OCI-LY3 (cell line): ENCODE measurements at regions not wholly inside any gene's neighbourhood (a gene's known extent, or its start where the extent isn't known, plus 50 kb on each side); places are given as distances from the start of the nearest gene placed in this dataset.

Source experiments
- H2AFZ ChIP-seq: fragments of 200-600, 300-600 bp; shearing (Covaris generic); 2 replicates; pipeline ENCODE4 v1.6.0; 2014; ENCODE audit warnings: antibody characterized with exemption, low read depth, low read length
- H3K27ac ChIP-seq: fragments of 200-600, 300-600 bp; sonication (generic); 2 replicates; pipeline ENCODE4 v1.5.1; 2014; ENCODE audit warnings: mild to moderate bottlenecking, low read length, moderate library complexity, mixed read lengths
- H3K27me3 ChIP-seq: fragments of 200-600, 300-600 bp; sonication (generic); 2 replicates; pipeline ENCODE4 v1.6.1; 2014; ENCODE audit warnings: low read depth, low read length, mixed read lengths
- H3K36me3 ChIP-seq: fragments of 200-600, 300-600 bp; sonication (generic); replicated peaks from 2 replicates; pipeline ENCODE3; 2014; ENCODE audit warnings: low read depth, low read length, mixed read lengths
- H3K4me1 ChIP-seq: fragments of 300-600, 200-600 bp; sonication (generic); 2 replicates; pipeline ENCODE4 v1.6.1; 2014; ENCODE audit warnings: low read length, mixed read lengths
- H3K4me2 ChIP-seq: fragments of 200-600, 300-600 bp; sonication (generic); 2 replicates; pipeline ENCODE4 v1.6.1; 2014; ENCODE audit warnings: low read length, mixed read lengths
- H3K4me3 ChIP-seq: fragments of 300-600, 200-600 bp; sonication (generic); 2 replicates; pipeline ENCODE4 v1.5.1; 2014; ENCODE audit warnings: antibody characterized with exemption, mild to moderate bottlenecking, low read length, moderate library complexity
- H3K79me2 ChIP-seq: fragments of 300-600, 200-600 bp; shearing (Covaris generic); 2 replicates; pipeline ENCODE4 v1.6.1; 2014; ENCODE audit warnings: mild to moderate bottlenecking, low read length, mixed read lengths
- H3K9ac ChIP-seq: fragments of 300-600, 200-600 bp; shearing (Covaris generic); 2 replicates; pipeline ENCODE4 v1.6.0; 2014; ENCODE audit warnings: mild to moderate bottlenecking, low read length, moderate library complexity
- H3K9me3 ChIP-seq: fragments of 200-600, 300-600 bp; shearing (Covaris generic); 2 replicates; pipeline ENCODE4 v1.6.1; 2014; ENCODE audit warnings: low read length, mixed read lengths; ENCODE audit not compliant: insufficient read depth
- H4K20me1 ChIP-seq: fragments of 200-600, 300-600 bp; sonication (generic); 2 replicates; pipeline ENCODE4 v1.6.1; 2016; ENCODE audit warnings: low read length, mixed read lengths; ENCODE audit not compliant: insufficient read depth
- CTCF ChIP-seq: fragments of 200-600, 300-600 bp; sonication (generic); IDR thresholded peaks from 2 replicates; pipeline ENCODE4 v1.5.1; 2014; ENCODE audit warnings: antibody characterized with exemption, low read length, low read depth
- EZH2phosphoT487 ChIP-seq: fragments of 200-600 bp; shearing (Covaris generic); IDR thresholded peaks from 2 replicates; pipeline ENCODE4 v1.6.1; 2018; ENCODE audit warnings: antibody characterized with exemption, mixed run types, low read depth

- H3K27me3 ChIP-seq = no peaks in the 10 kb centered on the region
- no peak overlapping the region for H2AFZ ChIP-seq
- no peak overlapping the region for H3K4me2 ChIP-seq
- no peak overlapping the region for H3K9ac ChIP-seq
- no peaks in the 10 kb centered on the region for H3K4me1 ChIP-seq
- no peaks in the 10 kb centered on the region for H3K9me3 ChIP-seq
- no peaks in the 10 kb centered on the region for H4K20me1 ChIP-seq
- no peak overlapping the region for H3K27ac ChIP-seq
- TF ChIP-seq EZH2phosphoT487 (no peak), CTCF (no peak)
- no peaks in the 10 kb centered on the region for H3K79me2 ChIP-seq
- H3K36me3 ChIP-seq = no peaks in the 10 kb centered on the region
- no peak overlapping the region for H3K4me3 ChIP-seq
Measured at GRCh38 chr2:206851521-206851920, 86.1 kb downstream of the FASTKD2 start.

GRCh38 chr2:206853915-206854314, 85.4 kb upstream of the CPO start:
- H4K20me1 ChIP-seq = no peaks in the 10 kb centered on the region
- no peaks in the 10 kb centered on the region for H3K79me2 ChIP-seq
- no peaks in the 10 kb centered on the region for H3K27me3 ChIP-seq
- no peak overlapping the region for H3K27ac ChIP-seq
- no peak overlapping the region for H2AFZ ChIP-seq
- no peak overlapping the region for H3K4me2 ChIP-seq
- no peak overlapping the region for H3K9ac ChIP-seq
- no peaks in the 10 kb centered on the region for H3K4me1 ChIP-seq
- no peaks in the 10 kb centered on the region for H3K9me3 ChIP-seq
- H3K36me3 ChIP-seq = no peaks in the 10 kb centered on the region
- TF ChIP-seq EZH2phosphoT487 (no peak), CTCF (no peak)
- no peak overlapping the region for H3K4me3 ChIP-seq

GRCh38 chr2:206855585-206856433, 83.5 kb upstream of the CPO start:
- H3K9me3 ChIP-seq = no peaks in the 10 kb centered on the region
- H2AFZ ChIP-seq = no peak overlapping the region
- no peaks in the 10 kb centered on the region for H3K36me3 ChIP-seq
- H3K27me3 ChIP-seq = no peaks in the 10 kb centered on the region
- H3K4me2 ChIP-seq = no peak overlapping the region
- H3K4me1 ChIP-seq = no peaks in the 10 kb centered on the region
- TF ChIP-seq CTCF (no peak), EZH2phosphoT487 (no peak)
- H4K20me1 ChIP-seq = no peaks in the 10 kb centered on the region
- no peak overlapping the region for H3K27ac ChIP-seq
- no peak overlapping the region for H3K9ac ChIP-seq
- no peak overlapping the region for H3K4me3 ChIP-seq
- no peaks in the 10 kb centered on the region for H3K79me2 ChIP-seq

GRCh38 chr2:206856513-206856912, 82.8 kb upstream of the CPO start:
- Histone ChIP-seq H3K79me2 (no peaks in the 10 kb centered on the region), H3K4me3 (no peak overlapping the region), H3K27me3 (no peaks in the 10 kb centered on the region), H3K4me2 (no peak overlapping the region), H3K9me3 (no peaks in the 10 kb centered on the region), H3K9ac (no peak overlapping the region), H3K36me3 (no peaks in the 10 kb centered on the region), H3K27ac (no peak overlapping the region), H3K4me1 (no peaks in the 10 kb centered on the region), H4K20me1 (no peaks in the 10 kb centered on the region), H2AFZ (no peak overlapping the region)
- TF ChIP-seq CTCF (no peak), EZH2phosphoT487 (no peak)
